ENCODE measurements at regions not wholly inside any gene's neighbourhood (a gene's known extent, or its start where the extent isn't known, plus 50 kb on each side); places are given as distances from the start of the nearest gene placed in this dataset.
"Not testable (repeated sequence)": the region's sequence is repeated elsewhere in the genome, so short reads cannot be mapped to it uniquely, and the experiment has no call there.

GRCh38 chr12:59322473-59322872, 273.4 kb upstream of the SLC16A7 start:
- H3K27ac ChIP-seq, result no peak overlapping the region
- no peak for TF ChIP-seq CTCF (conservative IDR thresholded peaks at IDR 0.05)
- no peak for TF ChIP-seq ZFX (IDR thresholded peaks at IDR 0.05)

- no peak overlapping the region for H3K27ac ChIP-seq
- TF ChIP-seq CTCF (conservative IDR thresholded peaks at IDR 0.05) (no peak), ZFX (IDR thresholded peaks at IDR 0.05) (no peak)
Observed at GRCh38 chr12:59321278-59321677, 274.6 kb upstream of the SLC16A7 start.

GRCh38 chr12:59320112-59320511, 275.7 kb upstream of the SLC16A7 start:
- TF ChIP-seq ZFX (IDR thresholded peaks at IDR 0.05) (no peak), CTCF (conservative IDR thresholded peaks at IDR 0.05) (no peak)
- H3K27ac ChIP-seq, result no peak overlapping the region

GRCh38 chr12:59318940-59319339, 276.9 kb upstream of the SLC16A7 start:
- no peak overlapping the region for H3K27ac ChIP-seq
- no peak for TF ChIP-seq ZFX (IDR thresholded peaks at IDR 0.05)
- no peak for TF ChIP-seq CTCF (conservative IDR thresholded peaks at IDR 0.05)

GRCh38 chr12:59317598-59317997, 278.2 kb upstream of the SLC16A7 start:
- no peak overlapping the region for H3K27ac ChIP-seq
- TF ChIP-seq CTCF (conservative IDR thresholded peaks at IDR 0.05), result no peak
- TF ChIP-seq ZFX (IDR thresholded peaks at IDR 0.05), result no peak

- no peak for TF ChIP-seq ZFX (IDR thresholded peaks at IDR 0.05)
- TF ChIP-seq CTCF (conservative IDR thresholded peaks at IDR 0.05), result no peak
- no peak overlapping the region for H3K27ac ChIP-seq
Observed at GRCh38 chr12:59316938-59317337, 278.9 kb upstream of the SLC16A7 start.

GRCh38 chr12:59316354-59316753, 279.5 kb upstream of the SLC16A7 start:
- not testable (repeated sequence) for H3K27ac ChIP-seq

GRCh38 chr12:59314209-59314608, 281.6 kb upstream of the SLC16A7 start:
- no peak for TF ChIP-seq CTCF (conservative IDR thresholded peaks at IDR 0.05)
- no peak for TF ChIP-seq ZFX (IDR thresholded peaks at IDR 0.05)
- no peak overlapping the region for H3K27ac ChIP-seq
